NCI-H1048 (cell line): ENCODE measurements at regions not wholly inside any gene's neighbourhood (a gene's known extent, or its start where the extent isn't known, plus 50 kb on each side); places are given as distances from the start of the nearest gene placed in this dataset.
"Not testable (repeated sequence)": the region's sequence is repeated elsewhere in the genome, so short reads cannot be mapped to it uniquely, and the experiment has no call there.

Experiments
- DNase-seq: peaks from one replicate; lab custom pipeline; 2025; lab: John Stamatoyannopoulos, UW

GRCh38 chr1:184820218-184820750, 65.6 kb upstream of the EDEM3 start:
- no peak for DNase-seq

- DNase-seq = no peak
Measured at GRCh38 chr1:184818646-184819045, 64.0 kb upstream of the EDEM3 start.

DNA sequence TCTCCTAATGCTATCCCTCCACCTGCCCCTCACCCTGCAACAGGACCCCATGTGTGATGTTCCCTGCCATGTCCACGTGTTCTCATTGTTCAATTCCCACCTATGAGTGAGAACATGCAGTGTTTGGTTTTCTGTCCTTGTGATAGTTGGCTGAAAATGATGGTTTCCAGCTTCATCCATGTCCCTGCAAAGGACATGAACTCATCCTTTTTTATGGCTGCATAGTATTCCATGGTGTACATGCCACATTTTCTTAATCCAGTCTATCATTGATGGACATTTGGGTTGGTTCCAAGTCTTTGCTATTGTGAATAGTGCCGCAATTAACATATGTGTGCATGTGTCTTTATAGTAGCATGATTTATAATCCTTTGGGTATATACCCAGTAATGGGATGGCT, 62.3 kb upstream of the EDEM3 start:
- not testable (repeated sequence) for DNase-seq

GRCh38 chr1:184813528-184814089, 59.0 kb upstream of the EDEM3 start:
- DNase-seq = no peak

- no peak for DNase-seq
Measured at GRCh38 chr1:184811439-184812111, 56.9 kb upstream of the EDEM3 start.

DNA sequence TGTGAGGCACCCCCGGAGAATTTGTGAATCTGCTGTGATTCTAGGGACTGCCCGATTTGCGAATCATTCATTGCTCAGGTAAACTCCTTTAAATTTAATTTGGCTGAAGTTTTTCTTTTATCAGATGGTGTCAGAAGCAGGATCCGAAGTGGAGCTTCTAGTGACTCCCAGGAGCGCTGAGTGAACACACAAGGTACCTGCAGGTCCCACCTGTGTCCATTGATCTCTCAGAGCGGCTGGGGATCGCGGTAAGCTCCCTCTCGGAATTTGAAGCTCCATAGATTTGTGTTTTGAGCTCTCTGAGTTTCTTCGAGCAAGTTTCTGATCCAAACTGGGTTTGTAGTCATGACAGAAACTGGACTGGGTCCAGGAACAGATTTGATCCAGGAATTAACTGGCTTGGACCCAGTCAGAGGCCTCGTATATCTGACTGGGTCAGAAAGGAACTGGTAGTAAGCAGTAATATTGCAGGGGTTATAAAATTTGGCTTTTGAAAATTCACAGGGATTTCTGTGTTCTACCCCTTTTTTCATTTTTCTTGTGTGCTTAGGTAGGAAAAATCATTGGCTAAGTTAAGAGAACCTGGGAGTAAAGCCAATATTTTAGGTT, 56.2 kb upstream of the EDEM3 start:
- no peak for DNase-seq

DNA sequence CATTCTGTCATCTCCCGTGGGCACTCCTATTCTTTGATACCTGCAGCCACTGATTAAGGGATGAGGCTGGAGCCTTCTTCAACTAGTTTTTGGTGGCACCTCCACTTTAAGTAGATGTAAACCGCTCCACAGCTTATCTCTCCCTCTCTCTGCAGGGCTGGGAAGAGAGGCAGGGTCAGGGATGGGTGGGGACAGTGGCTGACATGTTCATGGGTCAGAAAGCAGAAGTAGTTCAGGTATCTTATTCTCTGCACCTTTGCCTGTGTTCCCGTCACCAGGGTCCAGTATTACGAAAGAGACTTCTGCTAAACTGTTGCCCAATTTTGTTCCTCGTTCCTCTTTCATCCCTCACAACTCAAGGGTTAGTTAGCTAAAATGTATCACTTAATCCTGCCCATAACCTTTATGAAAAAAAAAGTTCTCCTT, 51.7 kb upstream of the EDEM3 start:
- DNase-seq = no peak

GRCh38 chr1:184805667-184806295, 51.1 kb upstream of the EDEM3 start:
- DNase-seq = peak; percentile 81
